Calu3 (cell line): ENCODE measurements at regions not wholly inside any gene's neighbourhood (a gene's known extent, or its start where the extent isn't known, plus 50 kb on each side); places are given as distances from the start of the nearest gene placed in this dataset.

Experiments
- BruUV-seq: library from RNA; stranded (reverse); fragments of 400-500 nt; replicated peaks from 2 replicates; lab custom pipeline; 2021; lab: Mats Ljungman, UMichigan
- CTCF ChIA-PET: fragments of 300-600 bp; sonication (Branson Sonifier 250); formaldehyde crosslinking; loops from one replicate; lab custom pipeline; 2022; ENCODE audit warnings: antibody characterized with exemption; lab: Charles Lee
- DNase-seq: peaks from one replicate; pipeline ENCODE4 v3.0.0; 2022
- H3K27ac Mint-ChIP-seq: one replicate; pipeline ENCODE4 v1.8.0; 2022; ENCODE audit warnings: mixed read lengths; ENCODE audit not compliant: unreplicated experiment
- H3K27me3 Mint-ChIP-seq: one replicate; pipeline ENCODE4 v1.8.0; 2022; ENCODE audit warnings: mixed read lengths; ENCODE audit not compliant: unreplicated experiment
- H3K36me3 Mint-ChIP-seq: one replicate; pipeline ENCODE4 v1.8.0; 2022; ENCODE audit warnings: mild to moderate bottlenecking, moderate library complexity, mixed read lengths; ENCODE audit not compliant: insufficient read depth, unreplicated experiment
- H3K4me1 Mint-ChIP-seq: one replicate; pipeline ENCODE4 v1.8.0; 2022; ENCODE audit warnings: mild to moderate bottlenecking, low read depth, mixed read lengths; ENCODE audit not compliant: unreplicated experiment
- H3K4me3 Mint-ChIP-seq: one replicate; pipeline ENCODE4 v1.8.0; 2022; ENCODE audit warnings: mild to moderate bottlenecking, low read depth, moderate library complexity, mixed read lengths; ENCODE audit not compliant: unreplicated experiment
- H3K9me3 Mint-ChIP-seq: one replicate; pipeline ENCODE4 v1.8.0; 2022; ENCODE audit warnings: low read depth, mixed read lengths; ENCODE audit not compliant: unreplicated experiment
- CTCF ChIP-seq: fragments of 200-600 bp; IDR thresholded peaks from one replicate; pipeline ENCODE4 v1.8.0; 2022; ENCODE audit warnings: antibody characterized with exemption; ENCODE audit not compliant: unreplicated experiment
- intact Hi-C: fragments of 100-400 bp; cut with micrococcal nuclease; formaldehyde crosslinking; loops from one replicate; pipeline ENCODE4 v1.10.0; 2022; ENCODE audit not compliant: unreplicated experiment

GRCh38 chr11:128204898-128205297 lies 382.5 kb downstream of the ETS1 start:
- Mint-ChIP-seq H3K4me1 (peaks cover 34% of the 10 kb centered on the region), H3K36me3 (peaks cover 20% of the 10 kb centered on the region), H3K4me3 (no peak overlapping the region), H3K27me3 (no peaks in the 10 kb centered on the region), H3K27ac (no peak overlapping the region), H3K9me3 (no peaks in the 10 kb centered on the region)
- DNase-seq = no peak
- no TSS peak for BruUV-seq
- no peak for TF ChIP-seq CTCF
- intact Hi-C loops = no loop called here
- CTCF ChIA-PET = no interaction called here

GRCh38 chr11:128201801-128202200 lies 385.6 kb downstream of the ETS1 start:
- no peaks in the 10 kb centered on the region for H3K9me3 Mint-ChIP-seq
- intact Hi-C loops = no loop called here
- H3K36me3 Mint-ChIP-seq = peaks cover 3% of the 10 kb centered on the region

GRCh38 chr11:128201009-128201408 lies 386.3 kb downstream of the ETS1 start:
- BruUV-seq = no TSS peak
- H3K9me3 Mint-ChIP-seq = no peaks in the 10 kb centered on the region
- no peak overlapping the region for H3K4me3 Mint-ChIP-seq
- intact Hi-C loops = no loop called here
- DNase-seq = no peak
- H3K27me3 Mint-ChIP-seq = no peaks in the 10 kb centered on the region
- H3K36me3 Mint-ChIP-seq = no peaks in the 10 kb centered on the region
- TF ChIP-seq CTCF = no peak
- CTCF ChIA-PET = no interaction called here
- no peak overlapping the region for H3K27ac Mint-ChIP-seq
- peaks cover 7% of the 10 kb centered on the region for H3K4me1 Mint-ChIP-seq

More at GRCh38 chr11:128201801-128202200, 385.6 kb downstream of the ETS1 start:
- peaks cover 15% of the 10 kb centered on the region for H3K4me1 Mint-ChIP-seq
- BruUV-seq = no TSS peak
- TF ChIP-seq CTCF = no peak
- CTCF ChIA-PET = no interaction called here
- H3K4me3 Mint-ChIP-seq = no peak overlapping the region
- no peaks in the 10 kb centered on the region for H3K27me3 Mint-ChIP-seq
- DNase-seq = peak; percentile 50
- H3K27ac Mint-ChIP-seq = peak overlapping the region; percentile 71

DNA sequence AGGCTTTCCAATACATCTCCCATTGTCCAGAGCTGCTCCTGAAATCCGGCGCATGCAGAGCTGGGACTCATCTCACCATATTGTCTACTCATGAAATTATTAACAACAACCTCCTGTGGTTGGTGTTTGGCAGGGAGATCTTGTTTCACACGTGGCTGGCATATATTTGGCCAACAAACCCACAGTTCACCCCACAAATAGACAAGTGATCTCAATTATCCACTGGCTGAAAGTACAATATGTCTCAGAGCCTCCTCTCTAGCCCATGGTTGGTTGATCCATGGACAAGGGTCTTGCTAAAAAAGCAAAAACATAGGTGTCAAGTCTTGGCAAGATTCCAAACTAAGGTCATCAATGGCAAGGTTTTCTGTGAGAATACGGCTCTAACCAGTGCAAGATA lies 386.9 kb downstream of the ETS1 start:
- intact Hi-C loops = no loop called here
- no peak for TF ChIP-seq CTCF
- H3K27ac Mint-ChIP-seq = no peak overlapping the region
- BruUV-seq = no TSS peak
- H3K9me3 Mint-ChIP-seq = no peaks in the 10 kb centered on the region
- H3K4me1 Mint-ChIP-seq = peaks cover 2% of the 10 kb centered on the region
- H3K4me3 Mint-ChIP-seq = no peak overlapping the region
- H3K36me3 Mint-ChIP-seq = no peaks in the 10 kb centered on the region
- CTCF ChIA-PET = no interaction called here
- no peak for DNase-seq
- no peaks in the 10 kb centered on the region for H3K27me3 Mint-ChIP-seq
